Ovary (tissue), 3 donors: ENCODE measurements at regions not wholly inside any gene's neighbourhood (a gene's known extent, or its start where the extent isn't known, plus 50 kb on each side); places are given as distances from the start of the nearest gene placed in this dataset.

ENCODE experiments used
- EP300 ChIP-seq: sonication (generic); formaldehyde crosslinking; IDR thresholded peaks from one replicate; pipeline ENCODE4 v1.6.1; 2017; ENCODE audit warnings: antibody characterized with exemption
- POLR2A ChIP-seq: fragments of 450-650 bp; IDR thresholded peaks from one replicate; pipeline ENCODE4 v1.6.1; 2017; ENCODE audit warnings: antibody characterized with exemption, mild to moderate bottlenecking, moderate library complexity
- TF ChIP-seq, protein P1 (sequence below), 3 donors: fragments of 450-650 bp in 2 of 3; fragments of 200-600 bp in 1 of 3; IDR thresholded peaks; one replicate each; pipeline versions ENCODE4 v1.5.1 to v1.8.0; 2016 to 2022; ENCODE audit warnings: antibody characterized with exemption in 3 of 3, mild to moderate bottlenecking in 1 of 3
- donor health status: DM: no; HTN: no; CAD: no.

DNA sequence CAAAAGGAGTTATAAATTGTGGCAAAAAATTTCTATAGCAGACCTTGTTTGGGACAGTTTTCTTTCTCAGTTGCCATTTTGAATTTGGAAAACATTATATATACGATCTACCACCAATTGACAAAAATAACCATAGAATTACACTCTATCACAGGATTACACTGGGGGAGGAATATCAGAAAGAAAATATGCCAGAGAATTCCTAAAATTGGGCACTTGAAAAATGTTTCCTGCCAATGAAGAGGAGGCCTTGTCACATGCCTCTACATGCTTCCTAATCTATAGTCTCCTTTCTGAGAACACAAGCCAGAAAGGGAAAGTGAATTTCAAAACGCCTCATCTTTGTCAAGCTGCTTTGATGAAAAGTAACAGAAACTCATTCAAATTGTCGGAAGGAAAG, 78.5 kb upstream of the DNAH5 start:
- TF ChIP-seq POLR2A (no peak), EP300 (no peak)
- TF ChIP-seq, protein P1, sequence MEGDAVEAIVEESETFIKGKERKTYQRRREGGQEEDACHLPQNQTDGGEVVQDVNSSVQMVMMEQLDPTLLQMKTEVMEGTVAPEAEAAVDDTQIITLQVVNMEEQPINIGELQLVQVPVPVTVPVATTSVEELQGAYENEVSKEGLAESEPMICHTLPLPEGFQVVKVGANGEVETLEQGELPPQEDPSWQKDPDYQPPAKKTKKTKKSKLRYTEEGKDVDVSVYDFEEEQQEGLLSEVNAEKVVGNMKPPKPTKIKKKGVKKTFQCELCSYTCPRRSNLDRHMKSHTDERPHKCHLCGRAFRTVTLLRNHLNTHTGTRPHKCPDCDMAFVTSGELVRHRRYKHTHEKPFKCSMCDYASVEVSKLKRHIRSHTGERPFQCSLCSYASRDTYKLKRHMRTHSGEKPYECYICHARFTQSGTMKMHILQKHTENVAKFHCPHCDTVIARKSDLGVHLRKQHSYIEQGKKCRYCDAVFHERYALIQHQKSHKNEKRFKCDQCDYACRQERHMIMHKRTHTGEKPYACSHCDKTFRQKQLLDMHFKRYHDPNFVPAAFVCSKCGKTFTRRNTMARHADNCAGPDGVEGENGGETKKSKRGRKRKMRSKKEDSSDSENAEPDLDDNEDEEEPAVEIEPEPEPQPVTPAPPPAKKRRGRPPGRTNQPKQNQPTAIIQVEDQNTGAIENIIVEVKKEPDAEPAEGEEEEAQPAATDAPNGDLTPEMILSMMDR (IDR thresholded peaks at IDR 0.05), result no peak
